HepG2 (cell line): ENCODE measurements at regions not wholly inside any gene's neighbourhood (a gene's known extent, or its start where the extent isn't known, plus 50 kb on each side); places are given as distances from the start of the nearest gene placed in this dataset.
A peak's percentile ranks its signal among the peaks of the same experiment; 100 is the strongest.

ENCODE experiments used
- ARHGAP35 ChIP-seq: sonication (generic); formaldehyde crosslinking; IDR thresholded peaks from 2 replicates; pipeline ENCODE4 v1.9.0; 2022; ENCODE audit warnings: mild to moderate bottlenecking, inconsistent platforms, moderate library complexity, missing genetic modification reagents, borderline replicate concordance
- ARNT ChIP-seq: fragments of 450-650 bp; IDR thresholded peaks from 2 replicates; pipeline ENCODE4 v1.6.1; 2017
- FOSL1 ChIP-seq: sonication (generic); formaldehyde crosslinking; IDR thresholded peaks from 2 replicates; pipeline ENCODE4 v1.9.0; 2021; ENCODE audit warnings: missing genetic modification reagents, borderline replicate concordance
- FOXP4 ChIP-seq: sonication (generic); formaldehyde crosslinking; IDR thresholded peaks from 2 replicates; pipeline ENCODE4 v1.4.0; 2020; ENCODE audit warnings: missing genetic modification reagents
- GABPB1 ChIP-seq: IDR thresholded peaks from 2 replicates; pipeline ENCODE4 v1.6.1; 2016; ENCODE audit warnings: mild to moderate bottlenecking, missing genetic modification reagents, moderate library complexity, missing compliant biosample characterization
- HDAC1 ChIP-seq: sonication (generic); formaldehyde crosslinking; IDR thresholded peaks from 2 replicates; pipeline ENCODE4 v1.5.1; 2020; ENCODE audit warnings: mild to moderate bottlenecking, missing genetic modification reagents
- HDAC2 ChIP-seq: sonication (generic); formaldehyde crosslinking; IDR thresholded peaks from 2 replicates; pipeline ENCODE4 v1.4.0; 2020; ENCODE audit warnings: missing genetic modification reagents
- KDM4B ChIP-seq: sonication (generic); formaldehyde crosslinking; IDR thresholded peaks from 2 replicates; pipeline ENCODE4 v1.4.0; 2020; ENCODE audit warnings: missing genetic modification reagents
- KLF16 ChIP-seq, 2 experiments: sonication (generic) in 1 of 2; formaldehyde crosslinking in 1 of 2; IDR thresholded peaks; 2 replicates each; pipeline versions ENCODE4 v1.6.1 to v1.8.0; 2016 to 2023; ENCODE audit warnings: missing genetic modification reagents in 2 of 2, missing compliant biosample characterization in 1 of 2
- KMT2A ChIP-seq: sonication (generic); formaldehyde crosslinking; IDR thresholded peaks from 2 replicates; pipeline ENCODE4 v1.4.0; 2020; ENCODE audit warnings: missing genetic modification reagents
- MEIS2 ChIP-seq: sonication (generic); formaldehyde crosslinking; IDR thresholded peaks from 2 replicates; pipeline ENCODE4 v1.9.0; 2021; ENCODE audit warnings: mild to moderate bottlenecking, missing genetic modification reagents
- NFE2L2 ChIP-seq: fragments of 150-350 bp; IDR thresholded peaks from 2 replicates; pipeline ENCODE4 v1.6.1; 2014; ENCODE audit warnings: low read length
- SOX13 ChIP-seq, 3 experiments: fragments of 450-650 bp in 1 of 3; sonication (generic) in 1 of 3; formaldehyde crosslinking in 1 of 3; IDR thresholded peaks in 2 of 3; conservative IDR thresholded peaks in 1 of 3; 2 replicates each; pipeline versions ENCODE4 v1.5.0 to v1.6.1; 2016 to 2020; ENCODE audit warnings: antibody characterized with exemption in 1 of 3, mild to moderate bottlenecking in 1 of 3, missing compliant biosample characterization in 1 of 3, missing genetic modification reagents in 1 of 3, moderate library complexity in 1 of 3
- YY1 ChIP-seq: IDR thresholded peaks from 2 replicates; pipeline ENCODE4 v1.6.1; 2011; ENCODE audit warnings: low read length, low read depth, moderate library complexity, mild to moderate bottlenecking; ENCODE audit not compliant: insufficient read depth, insufficient replicate concordance
- ZFP41 ChIP-seq: sonication (generic); formaldehyde crosslinking; IDR thresholded peaks from 2 replicates; pipeline ENCODE4 v1.4.0; 2020; ENCODE audit warnings: mild to moderate bottlenecking, missing genetic modification reagents, borderline replicate concordance
- ZNF367 ChIP-seq: sonication (generic); formaldehyde crosslinking; IDR thresholded peaks from 2 replicates; pipeline ENCODE4 v1.4.0; 2020; ENCODE audit warnings: missing genetic modification reagents, borderline replicate concordance
- ZNF558 ChIP-seq: sonication (generic); formaldehyde crosslinking; IDR thresholded peaks from 2 replicates; pipeline ENCODE4 v1.9.0; 2022; ENCODE audit warnings: mild to moderate bottlenecking, missing genetic modification reagents, borderline replicate concordance
- ZNF629 ChIP-seq: sonication (generic); formaldehyde crosslinking; conservative IDR thresholded peaks from 2 replicates; pipeline ENCODE4 v1.5.0; 2020; ENCODE audit warnings: missing genetic modification reagents
- ZNF747 ChIP-seq: sonication (generic); formaldehyde crosslinking; IDR thresholded peaks from 2 replicates; pipeline ENCODE4 v1.8.1; 2023; ENCODE audit warnings: missing genetic modification reagents, mild to moderate bottlenecking, borderline replicate concordance
- ZNF766 ChIP-seq: sonication (generic); formaldehyde crosslinking; IDR thresholded peaks from 2 replicates; pipeline ENCODE4 v1.5.0; 2020; ENCODE audit warnings: missing genetic modification reagents, borderline replicate concordance
- ZNF782 ChIP-seq: sonication (generic); formaldehyde crosslinking; IDR thresholded peaks from 2 replicates; pipeline ENCODE4 v1.4.0; 2020; ENCODE audit warnings: missing genetic modification reagents, mild to moderate bottlenecking, borderline replicate concordance
- TF ChIP-seq, protein P1 (sequence below): sonication (generic); formaldehyde crosslinking; IDR thresholded peaks from 2 replicates; pipeline ENCODE4 v1.5.1; 2020; ENCODE audit warnings: mild to moderate bottlenecking, missing genetic modification reagents, borderline replicate concordance

- TF ChIP-seq ZFP41 (CRISPR knock-in tag) = no peak
- 0 out of 2 replicates have a peak, but pooled peaks have one; percentile 9 for TF ChIP-seq HDAC2 (CRISPR knock-in tag)
- TF ChIP-seq ZNF367 (CRISPR knock-in tag) = no peak
- TF ChIP-seq KLF16 (CRISPR knock-in tag; IDR thresholded peaks at IDR 0.05) = peak in 1 of 2 experiments; percentile 69; a peak in 1 of 4 replicates
- TF ChIP-seq KDM4B = no peak
- TF ChIP-seq SOX13 (IDR thresholded peaks at IDR 0.05) = no peak
- peak in 1 of 2 experiments; percentile 15; a peak in 1 of 4 replicates for TF ChIP-seq SOX13 (CRISPR knock-in tag; conservative IDR thresholded peaks at IDR 0.05 in 1 of 2, IDR thresholded peaks at IDR 0.05 in 1 of 2)
- no peak for TF ChIP-seq FOXP4 (CRISPR knock-in tag)
- TF ChIP-seq ZNF558 (CRISPR knock-in tag) = no peak; the same call in 1 of the 2 replicates
- TF ChIP-seq ZNF766 = no peak
- no peak; the same call in 1 of the 2 replicates for TF ChIP-seq KMT2A (CRISPR knock-in tag)
- peak; percentile 9 for TF ChIP-seq YY1
- TF ChIP-seq ARHGAP35 (CRISPR knock-in tag) = no peak
- no peak for TF ChIP-seq NFE2L2
- no peak; the same call in 1 of the 2 replicates for TF ChIP-seq HDAC1 (CRISPR knock-in tag)
- TF ChIP-seq, protein P1, sequence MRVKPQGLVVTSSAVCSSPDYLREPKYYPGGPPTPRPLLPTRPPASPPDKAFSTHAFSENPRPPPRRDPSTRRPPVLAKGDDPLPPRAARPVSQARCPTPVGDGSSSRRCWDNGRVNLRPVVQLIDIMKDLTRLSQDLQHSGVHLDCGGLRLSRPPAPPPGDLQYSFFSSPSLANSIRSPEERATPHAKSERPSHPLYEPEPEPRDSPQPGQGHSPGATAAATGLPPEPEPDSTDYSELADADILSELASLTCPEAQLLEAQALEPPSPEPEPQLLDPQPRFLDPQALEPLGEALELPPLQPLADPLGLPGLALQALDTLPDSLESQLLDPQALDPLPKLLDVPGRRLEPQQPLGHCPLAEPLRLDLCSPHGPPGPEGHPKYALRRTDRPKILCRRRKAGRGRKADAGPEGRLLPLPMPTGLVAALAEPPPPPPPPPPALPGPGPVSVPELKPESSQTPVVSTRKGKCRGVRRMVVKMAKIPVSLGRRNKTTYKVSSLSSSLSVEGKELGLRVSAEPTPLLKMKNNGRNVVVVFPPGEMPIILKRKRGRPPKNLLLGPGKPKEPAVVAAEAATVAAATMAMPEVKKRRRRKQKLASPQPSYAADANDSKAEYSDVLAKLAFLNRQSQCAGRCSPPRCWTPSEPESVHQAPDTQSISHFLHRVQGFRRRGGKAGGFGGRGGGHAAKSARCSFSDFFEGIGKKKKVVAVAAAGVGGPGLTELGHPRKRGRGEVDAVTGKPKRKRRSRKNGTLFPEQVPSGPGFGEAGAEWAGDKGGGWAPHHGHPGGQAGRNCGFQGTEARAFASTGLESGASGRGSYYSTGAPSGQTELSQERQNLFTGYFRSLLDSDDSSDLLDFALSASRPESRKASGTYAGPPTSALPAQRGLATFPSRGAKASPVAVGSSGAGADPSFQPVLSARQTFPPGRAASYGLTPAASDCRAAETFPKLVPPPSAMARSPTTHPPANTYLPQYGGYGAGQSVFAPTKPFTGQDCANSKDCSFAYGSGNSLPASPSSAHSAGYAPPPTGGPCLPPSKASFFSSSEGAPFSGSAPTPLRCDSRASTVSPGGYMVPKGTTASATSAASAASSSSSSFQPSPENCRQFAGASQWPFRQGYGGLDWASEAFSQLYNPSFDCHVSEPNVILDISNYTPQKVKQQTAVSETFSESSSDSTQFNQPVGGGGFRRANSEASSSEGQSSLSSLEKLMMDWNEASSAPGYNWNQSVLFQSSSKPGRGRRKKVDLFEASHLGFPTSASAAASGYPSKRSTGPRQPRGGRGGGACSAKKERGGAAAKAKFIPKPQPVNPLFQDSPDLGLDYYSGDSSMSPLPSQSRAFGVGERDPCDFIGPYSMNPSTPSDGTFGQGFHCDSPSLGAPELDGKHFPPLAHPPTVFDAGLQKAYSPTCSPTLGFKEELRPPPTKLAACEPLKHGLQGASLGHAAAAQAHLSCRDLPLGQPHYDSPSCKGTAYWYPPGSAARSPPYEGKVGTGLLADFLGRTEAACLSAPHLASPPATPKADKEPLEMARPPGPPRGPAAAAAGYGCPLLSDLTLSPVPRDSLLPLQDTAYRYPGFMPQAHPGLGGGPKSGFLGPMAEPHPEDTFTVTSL (CRISPR knock-in tag) = no peak
- no peak for TF ChIP-seq FOSL1
- no peak for TF ChIP-seq ZNF629 (CRISPR knock-in tag)
- TF ChIP-seq ARNT = no peak
- 0 out of 2 replicates have a peak, but pooled peaks have one; percentile 6 for TF ChIP-seq ZNF747 (CRISPR knock-in tag)
- TF ChIP-seq MEIS2 = no peak; the same call in 1 of the 2 replicates
- peak; percentile 20; the same call in 1 of the 2 replicates for TF ChIP-seq GABPB1 (CRISPR knock-in tag)
- no peak for TF ChIP-seq ZNF782
Measured at GRCh38 chr3:11719406-11720303, 75.9 kb upstream of the VGLL4 start (continued).
